Fibroblast of mammary gland (primary cell): ENCODE measurements at regions not wholly inside any gene's neighbourhood (a gene's known extent, or its start where the extent isn't known, plus 50 kb on each side); places are given as distances from the start of the nearest gene placed in this dataset.
"Not testable (repeated sequence)": the region's sequence is repeated elsewhere in the genome, so short reads cannot be mapped to it uniquely, and the experiment has no call there.

ENCODE experiments used
- DNase-seq: peaks from one replicate; pipeline ENCODE4 v3.0.0-alpha.2; 2010; ENCODE audit warnings: low read depth
- H3K4me3 ChIP-seq: 2 replicates; pipeline ENCODE4 v1.5.1; 2011; ENCODE audit warnings: low read depth, mild to moderate bottlenecking, low read length, moderate library complexity; ENCODE audit not compliant: control insufficient read depth
- CTCF ChIP-seq: conservative IDR thresholded peaks from 2 replicates; pipeline ENCODE4 v1.5.1; 2011; ENCODE audit warnings: low read depth, low read length, inconsistent platforms; ENCODE audit not compliant: control insufficient read depth, insufficient read depth

GRCh38 chr3:8352475-8352874, 149.1 kb upstream of the LMCD1 start:
- DNase-seq: no peak
- no peak for TF ChIP-seq CTCF
- H3K4me3 ChIP-seq: no peak overlapping the region

- H3K4me3 ChIP-seq: no peak overlapping the region
- DNase-seq: no peak
- TF ChIP-seq CTCF: no peak
These were observed 148.3 kb upstream of the LMCD1 start for GRCh38 chr3:8353364-8353763.

GRCh38 chr3:8355346-8355745, 146.3 kb upstream of the LMCD1 start:
- DNase-seq: no peak
- no peak overlapping the region for H3K4me3 ChIP-seq
- no peak for TF ChIP-seq CTCF

- DNase-seq, H3K4me3 ChIP-seq: not testable (repeated sequence)
These were observed 145.6 kb upstream of the LMCD1 start for GRCh38 chr3:8356066-8356465.

- H3K4me3 ChIP-seq: no peak overlapping the region
- no peak for TF ChIP-seq CTCF
- DNase-seq: no peak
These were observed 143.8 kb upstream of the LMCD1 start for GRCh38 chr3:8357859-8358258.

GRCh38 chr3:8359133-8359532, 142.5 kb upstream of the LMCD1 start:
- H3K4me3 ChIP-seq: no peak overlapping the region
- no peak for DNase-seq
- TF ChIP-seq CTCF: no peak

- no peak overlapping the region for H3K4me3 ChIP-seq
- DNase-seq: no peak
- TF ChIP-seq CTCF: no peak
These were observed 138.4 kb upstream of the LMCD1 start for GRCh38 chr3:8363200-8363599.
